ENCODE measurements at regions not wholly inside any gene's neighbourhood (a gene's known extent, or its start where the extent isn't known, plus 50 kb on each side); places are given as distances from the start of the nearest gene placed in this dataset.
"Not testable (repeated sequence)": the region's sequence is repeated elsewhere in the genome, so short reads cannot be mapped to it uniquely, and the experiment has no call there.

- no peak for DNase-seq (ENCODE audit: extremely low read depth, insufficient read length)
- no peak for TF ChIP-seq CTCF (IDR thresholded peaks at IDR 0.05; ENCODE audit: insufficient read depth, low read length, poor library complexity, severe bottlenecking)
- H3K4me3 ChIP-seq (replicated peaks; ENCODE audit: low read depth, low read length), result no peak overlapping the region
- H3K27me3 ChIP-seq (replicated peaks; ENCODE audit: control insufficient read depth, insufficient read depth, low read length), result no peaks in the 10 kb centered on the region
- H3K36me3 ChIP-seq (ENCODE audit: control insufficient read depth, insufficient read depth, low read length), result no peaks in the 10 kb centered on the region
Measured at GRCh38 chr4:30866346-30866745, 146.2 kb downstream of the PCDH7 start.

- H3K36me3 ChIP-seq (ENCODE audit: control insufficient read depth, insufficient read depth, low read length), result no peaks in the 10 kb centered on the region
- no peak for DNase-seq (ENCODE audit: extremely low read depth, insufficient read length)
- no peak overlapping the region for H3K4me3 ChIP-seq (replicated peaks; ENCODE audit: low read depth, low read length)
- H3K27me3 ChIP-seq (replicated peaks; ENCODE audit: control insufficient read depth, insufficient read depth, low read length), result no peaks in the 10 kb centered on the region
- no peak for TF ChIP-seq CTCF (IDR thresholded peaks at IDR 0.05; ENCODE audit: insufficient read depth, low read length, poor library complexity, severe bottlenecking)
Measured at GRCh38 chr4:30866907-30867306, 146.7 kb downstream of the PCDH7 start.

- Histone ChIP-seq H3K4me3 (replicated peaks; ENCODE audit: low read depth, low read length) (no peak overlapping the region), H3K36me3 (ENCODE audit: control insufficient read depth, insufficient read depth, low read length) (no peaks in the 10 kb centered on the region), H3K27me3 (replicated peaks; ENCODE audit: control insufficient read depth, insufficient read depth, low read length) (no peaks in the 10 kb centered on the region)
- TF ChIP-seq CTCF (IDR thresholded peaks at IDR 0.05; ENCODE audit: insufficient read depth, low read length, poor library complexity, severe bottlenecking), result no peak
- no peak for DNase-seq (ENCODE audit: extremely low read depth, insufficient read length)
Measured at GRCh38 chr4:30867427-30867826, 147.3 kb downstream of the PCDH7 start.

- H3K27me3 ChIP-seq (replicated peaks; ENCODE audit: control insufficient read depth, insufficient read depth, low read length), result no peaks in the 10 kb centered on the region
- no peak for TF ChIP-seq CTCF (IDR thresholded peaks at IDR 0.05; ENCODE audit: insufficient read depth, low read length, poor library complexity, severe bottlenecking)
- H3K4me3 ChIP-seq (replicated peaks; ENCODE audit: low read depth, low read length), result no peak overlapping the region
- no peaks in the 10 kb centered on the region for H3K36me3 ChIP-seq (ENCODE audit: control insufficient read depth, insufficient read depth, low read length)
- no peak for DNase-seq (ENCODE audit: extremely low read depth, insufficient read length)
Measured at GRCh38 chr4:30868111-30868895, 148.1 kb downstream of the PCDH7 start.

GRCh38 chr4:30869387-30869786 lies 149.2 kb downstream of the PCDH7 start:
- not testable (repeated sequence) for DNase-seq (ENCODE audit: extremely low read depth, insufficient read length); H3K36me3 ChIP-seq (ENCODE audit: control insufficient read depth, insufficient read depth, low read length); H3K27me3 ChIP-seq (replicated peaks; ENCODE audit: control insufficient read depth, insufficient read depth, low read length); H3K4me3 ChIP-seq (replicated peaks; ENCODE audit: low read depth, low read length)

- Histone ChIP-seq H3K36me3 (ENCODE audit: control insufficient read depth, insufficient read depth, low read length) (no peaks in the 10 kb centered on the region), H3K27me3 (replicated peaks; ENCODE audit: control insufficient read depth, insufficient read depth, low read length) (no peaks in the 10 kb centered on the region), H3K4me3 (replicated peaks; ENCODE audit: low read depth, low read length) (no peak overlapping the region)
- no peak for DNase-seq (ENCODE audit: extremely low read depth, insufficient read length)
- no peak for TF ChIP-seq CTCF (IDR thresholded peaks at IDR 0.05; ENCODE audit: insufficient read depth, low read length, poor library complexity, severe bottlenecking)
Measured at GRCh38 chr4:30870513-30870912, 150.3 kb downstream of the PCDH7 start.
